GM12878 (cell line): ENCODE measurements at regions not wholly inside any gene's neighbourhood (a gene's known extent, or its start where the extent isn't known, plus 50 kb on each side); places are given as distances from the start of the nearest gene placed in this dataset.

Experiments used
- SIN3A ChIP-seq: IDR thresholded peaks from 2 replicates; pipeline ENCODE4 v1.6.1; 2012; ENCODE audit warnings: low read depth, low read length, improper control_type of control experiment
- TCF7 ChIP-seq: IDR thresholded peaks from 2 replicates; pipeline ENCODE4 v1.6.1; 2014; ENCODE audit warnings: antibody characterized with exemption, borderline replicate concordance

DNA sequence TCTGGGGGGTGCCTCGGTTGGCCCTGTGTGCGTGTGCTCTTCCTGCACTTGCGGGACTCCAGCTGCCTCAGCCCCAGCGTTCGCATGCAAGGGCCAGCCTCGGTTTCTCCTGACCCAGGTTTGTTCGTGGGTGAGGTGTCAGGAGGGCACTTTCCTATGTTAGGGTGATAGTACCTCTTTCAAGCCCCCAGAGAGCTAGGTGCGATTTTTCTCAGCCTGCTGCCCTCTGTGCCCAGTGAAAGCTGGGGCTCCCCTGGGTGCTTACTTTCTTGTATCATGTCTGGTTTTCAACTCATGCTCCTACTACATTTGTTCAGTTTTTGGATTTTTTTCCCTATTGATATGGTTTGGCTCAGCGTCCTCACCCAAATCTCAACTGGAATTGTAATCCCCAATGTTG, 289.2 kb downstream of the TEX29 start:
- TF ChIP-seq TCF7 (no peak), SIN3A (no peak)
